HepG2 (cell line): ENCODE measurements at regions not wholly inside any gene's neighbourhood (a gene's known extent, or its start where the extent isn't known, plus 50 kb on each side); places are given as distances from the start of the nearest gene placed in this dataset.

Experiments
- ATAC-seq: fragments of 200-7000 bp; cut with Tn5 transposase; 3 replicates; pipeline ENCODE4 v1.9.1; 2020; ENCODE audit warnings: mild to moderate bottlenecking, moderate library complexity
- BruUV-seq: library from RNA; stranded (reverse); fragments of 400-500 nt; replicated peaks from 2 replicates; lab custom pipeline; 2021; lab: Mats Ljungman, UMichigan
- CTCF ChIA-PET: fragments of 300-600 bp; formaldehyde crosslinking; extraction: SDS; loops from one replicate; lab custom pipeline; 2021; ENCODE audit warnings: low total read pairs, inconsistent platforms, low intra/inter-chr PET ratio; lab: Yijun Ruan, JAX
- POLR2A ChIA-PET: fragments of 350-600 bp; sonication (Branson Sonifier 250); formaldehyde crosslinking; loops from one replicate; lab custom pipeline; 2020; ENCODE audit warnings: antibody characterized with exemption, inconsistent platforms; lab: Yijun Ruan, JAX
- DNase-seq: peaks from one replicate; pipeline ENCODE4 v3.0.0-alpha.2; 2015; ENCODE audit warnings: low spot score
- FAIRE-seq: peaks from 3 replicates; lab custom pipeline; 2011; peaks lifted over from hg19 to GRCh38; lab: Jason Lieb, UNC
- H2AFZ ChIP-seq: one replicate; pipeline ENCODE4 v1.6.1; 2011; ENCODE audit warnings: low read length, inconsistent platforms
- H3K27ac ChIP-seq: fragments of 300-600 bp; 3 replicates; pipeline ENCODE4 v1.8.0; 2011; ENCODE audit warnings: mixed run types, mild to moderate bottlenecking, mixed read lengths, low read length, inconsistent platforms; ENCODE audit not compliant: insufficient read depth; ENCODE audit errors: extremely low read length
- H3K27me3 ChIP-seq, 2 experiments: fragments of 200-600 bp in 1 of 2; 2 replicates in 1 of 2; 3 replicates in 1 of 2; pipeline versions ENCODE4 v1.6.0 to v1.8.0; 2011; ENCODE audit warnings: low read length in 2 of 2, mild to moderate bottlenecking in 2 of 2, moderate library complexity in 2 of 2, inconsistent platforms in 1 of 2; ENCODE audit not compliant: insufficient read depth in 2 of 2, control insufficient read depth in 1 of 2
- H3K36me3 ChIP-seq, 2 experiments: fragments of 200-600 bp in 1 of 2; replicated peaks in 1 of 2; 2 replicates in 1 of 2; 3 replicates in 1 of 2; pipeline versions ENCODE4 v1.5.1 to v1.8.0; 2011; ENCODE audit warnings: low read length in 2 of 2, inconsistent platforms in 1 of 2; ENCODE audit not compliant: insufficient read depth in 2 of 2, control insufficient read depth in 1 of 2
- H3K4me1 ChIP-seq: 2 replicates; pipeline ENCODE4 v1.5.1; 2012; ENCODE audit warnings: low read length, inconsistent platforms; ENCODE audit not compliant: insufficient read depth
- H3K4me2 ChIP-seq: 2 replicates; pipeline ENCODE4 v1.6.0; 2011; ENCODE audit warnings: low read depth, low read length, inconsistent platforms
- H3K4me3 ChIP-seq, 3 experiments: fragments of 200-600 bp in 1 of 3; sonication (generic), shearing (Covaris generic) in 1 of 3; replicated peaks in 1 of 3; 2 replicates each; pipeline ENCODE4 v1.5.1; 2011 to 2016; ENCODE audit warnings: low read length in 3 of 3, inconsistent platforms in 2 of 3, low read depth in 2 of 3, mild to moderate bottlenecking in 2 of 3, control low read depth in 1 of 3, mixed read lengths in 1 of 3; ENCODE audit not compliant: insufficient read depth in 1 of 3
- H3K79me2 ChIP-seq: one replicate; pipeline ENCODE4 v1.6.1; 2011; ENCODE audit warnings: low read length, inconsistent platforms; ENCODE audit not compliant: insufficient read depth
- H3K9ac ChIP-seq: 2 replicates; pipeline ENCODE4 v1.6.0; 2011; ENCODE audit warnings: mild to moderate bottlenecking, low read depth, low read length, inconsistent platforms; ENCODE audit not compliant: insufficient read depth
- H3K9me3 ChIP-seq: 2 replicates; pipeline ENCODE4 v1.5.1; 2012; ENCODE audit warnings: mild to moderate bottlenecking, low read length
- H4K20me1 ChIP-seq: 2 replicates; pipeline ENCODE4 v1.6.0; 2011; ENCODE audit warnings: inconsistent platforms, mild to moderate bottlenecking, low read length, moderate library complexity; ENCODE audit not compliant: insufficient read depth
- ASH2L ChIP-seq: fragments of 300-600, 200-600 bp; sonication (generic); IDR thresholded peaks from 2 replicates; pipeline ENCODE4 v1.7.0; 2017; ENCODE audit warnings: low read depth, mild to moderate bottlenecking, moderate library complexity, mixed read lengths, low read length; ENCODE audit not compliant: insufficient read length
- CEBPB ChIP-seq: IDR thresholded peaks from 2 replicates; pipeline ENCODE4 v1.6.1; 2011; ENCODE audit warnings: low read depth, low read length, improper control_type of control experiment, borderline replicate concordance
- CSRNP1 ChIP-seq: sonication (generic); formaldehyde crosslinking; IDR thresholded peaks from 2 replicates; pipeline ENCODE4 v1.8.1; 2023; ENCODE audit warnings: mild to moderate bottlenecking, missing genetic modification reagents
- ELF1 ChIP-seq: sonication (generic); formaldehyde crosslinking; IDR thresholded peaks from 2 replicates; pipeline ENCODE4 v1.4.0; 2020; ENCODE audit warnings: missing genetic modification reagents
- ZBTB7A ChIP-seq: sonication (generic); formaldehyde crosslinking; IDR thresholded peaks from 2 replicates; pipeline ENCODE4 v1.8.0; 2022; ENCODE audit warnings: mild to moderate bottlenecking, missing genetic modification reagents
- WGBS: methylation state at CpG from one replicate; pipeline ENCODE4 v1.1.6; 2017; ENCODE audit warnings: low lambda C conversion rate; 5-methylcytosine and 5-hydroxymethylcytosine counted together
- in situ Hi-C: cut with HindIII; loops from 2 replicates; pipeline ENCODE4 v1.10.0; 2017; ENCODE audit warnings: low pct_unique_long_range_greater_than_20kb; ENCODE audit not compliant: extremely low pct_ligation_motif_present
- intact Hi-C: fragments of 100-400 bp; cut with micrococcal nuclease; formaldehyde crosslinking; loops from one replicate; pipeline ENCODE4 v1.10.0; 2022; ENCODE audit not compliant: unreplicated experiment

DNA sequence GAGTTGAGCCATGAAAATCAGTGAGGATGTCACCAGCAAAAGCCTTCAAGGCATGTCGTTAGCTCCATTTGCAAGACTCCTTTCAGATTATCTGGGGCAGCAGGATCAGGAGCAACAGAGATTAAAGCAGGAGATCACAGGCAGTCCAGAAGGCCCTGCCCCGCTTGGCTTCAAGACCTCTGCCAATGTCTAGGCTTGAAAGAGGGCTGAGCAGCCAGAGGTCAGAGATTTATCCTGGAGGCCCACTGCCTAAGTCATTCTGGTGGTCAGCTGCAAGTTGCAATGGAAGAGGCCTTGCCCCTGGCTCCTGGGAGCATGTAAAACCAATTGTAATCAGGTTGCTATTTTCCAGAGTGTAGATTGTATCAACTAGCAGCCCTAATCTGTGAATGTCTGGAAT, 416.5 kb downstream of the BCL11A start:
- H3K4me3 ChIP-seq, result no peak overlapping the region
- TF ChIP-seq ASH2L (no peak), CSRNP1 (no peak), ZBTB7A (CRISPR knock-in tag) (no peak)
- TF ChIP-seq, all 625 proteins: peak for 0
- ChIA-PET POLR2A (no interaction called here), CTCF (no interaction called here)
- no peak overlapping the region for H3K27ac ChIP-seq
- H3K4me1 ChIP-seq, result no peaks in the 10 kb centered on the region
- H2AFZ ChIP-seq, result no peak overlapping the region
- H3K9ac ChIP-seq, result no peak overlapping the region
- ATAC-seq (no peak), DNase-seq (no peak), FAIRE-seq (no peak)
- no TSS peak for BruUV-seq
- no peaks in the 10 kb centered on the region for H4K20me1 ChIP-seq
- in situ Hi-C loops (no loop called here), intact Hi-C loops (no loop called here)
- H3K27me3 ChIP-seq, result no peaks in the 10 kb centered on the region; a peak in 1 of 5 replicates
- H3K36me3 ChIP-seq, result no peaks in the 10 kb centered on the region
- no peak overlapping the region for H3K4me2 ChIP-seq
- H3K79me2 ChIP-seq, result no peaks in the 10 kb centered on the region
- WGBS, result 0% methylated on average over 2 of the region's 2 CpGs
- H3K9me3 ChIP-seq, result peaks cover 12% of the 10 kb centered on the region

DNA sequence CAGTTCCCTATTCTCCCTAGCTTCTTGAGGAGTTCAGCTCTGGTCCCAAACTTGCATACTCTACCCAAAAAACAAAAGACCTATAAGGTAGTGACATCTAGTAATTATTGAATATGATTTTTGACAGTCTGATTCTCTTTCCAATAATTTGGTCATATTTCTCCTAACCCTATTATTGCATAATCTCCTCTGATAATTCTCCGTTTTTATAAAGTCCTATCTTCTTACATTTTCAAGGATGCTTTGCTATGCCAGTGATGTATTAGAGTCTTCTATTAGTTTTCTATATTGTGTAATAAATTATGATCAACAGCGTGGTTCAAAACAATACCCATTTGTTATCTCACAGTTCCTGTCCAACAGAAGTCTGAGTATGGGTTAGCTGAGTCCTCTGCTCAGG, 426.3 kb downstream of the BCL11A start:
- Histone ChIP-seq H3K27ac (no peak overlapping the region), H3K9me3 (no peaks in the 10 kb centered on the region), H3K27me3 (no peaks in the 10 kb centered on the region), H3K9ac (no peak overlapping the region), H3K4me3 (no peak overlapping the region), H3K4me2 (no peak overlapping the region), H2AFZ (no peak overlapping the region), H3K79me2 (no peaks in the 10 kb centered on the region), H4K20me1 (no peaks in the 10 kb centered on the region), H3K4me1 (peaks cover 10% of the 10 kb centered on the region; the same call in 1 of the 2 replicates), H3K36me3 (no peaks in the 10 kb centered on the region)
- FAIRE-seq (no peak), DNase-seq (no peak), ATAC-seq (no peak)
- no TSS peak for BruUV-seq
- CTCF ChIA-PET, result no interaction called here
- intact Hi-C loops, result no loop called here
- no peak for TF ChIP-seq ELF1 (CRISPR knock-in tag)
- TF ChIP-seq CEBPB, result peak; percentile 54
- 3% methylated on average over 2 of the region's 2 CpGs for WGBS
- in situ Hi-C loops, result no loop called here
- POLR2A ChIA-PET, result no interaction called here
